WTC11 (cell line): ENCODE measurements at regions not wholly inside any gene's neighbourhood (a gene's known extent, or its start where the extent isn't known, plus 50 kb on each side); places are given as distances from the start of the nearest gene placed in this dataset.

Experiments
- E2F4 ChIP-seq: sonication (generic); formaldehyde crosslinking; IDR thresholded peaks from 2 replicates; pipeline ENCODE4 v1.8.1; 2022; ENCODE audit warnings: low read depth, mild to moderate bottlenecking, moderate library complexity, missing genetic modification reagents, borderline replicate concordance
- FOXJ3 ChIP-seq: sonication (generic); formaldehyde crosslinking; IDR thresholded peaks from 2 replicates; pipeline ENCODE4 v1.9.0; 2021; ENCODE audit warnings: missing genetic modification reagents, mild to moderate bottlenecking, borderline replicate concordance
- NR2C2 ChIP-seq: sonication (generic); formaldehyde crosslinking; IDR thresholded peaks from 2 replicates; pipeline ENCODE4 v1.8.0; 2022; ENCODE audit warnings: mild to moderate bottlenecking, missing genetic modification reagents
- USF2 ChIP-seq: sonication (generic); formaldehyde crosslinking; IDR thresholded peaks from 2 replicates; pipeline ENCODE4 v1.8.1; 2023; ENCODE audit warnings: mild to moderate bottlenecking, missing genetic modification reagents, moderate library complexity
- TF ChIP-seq, protein P1 (sequence below): fragments of 200-600 bp; IDR thresholded peaks from 2 replicates; pipeline ENCODE4 v1.8.0; 2022; ENCODE audit warnings: antibody characterized with exemption
- TF ChIP-seq, protein P2 (sequence below): sonication (generic); formaldehyde crosslinking; conservative IDR thresholded peaks from 2 replicates; pipeline ENCODE4 v1.8.1; 2022; ENCODE audit warnings: mild to moderate bottlenecking, missing genetic modification reagents

DNA sequence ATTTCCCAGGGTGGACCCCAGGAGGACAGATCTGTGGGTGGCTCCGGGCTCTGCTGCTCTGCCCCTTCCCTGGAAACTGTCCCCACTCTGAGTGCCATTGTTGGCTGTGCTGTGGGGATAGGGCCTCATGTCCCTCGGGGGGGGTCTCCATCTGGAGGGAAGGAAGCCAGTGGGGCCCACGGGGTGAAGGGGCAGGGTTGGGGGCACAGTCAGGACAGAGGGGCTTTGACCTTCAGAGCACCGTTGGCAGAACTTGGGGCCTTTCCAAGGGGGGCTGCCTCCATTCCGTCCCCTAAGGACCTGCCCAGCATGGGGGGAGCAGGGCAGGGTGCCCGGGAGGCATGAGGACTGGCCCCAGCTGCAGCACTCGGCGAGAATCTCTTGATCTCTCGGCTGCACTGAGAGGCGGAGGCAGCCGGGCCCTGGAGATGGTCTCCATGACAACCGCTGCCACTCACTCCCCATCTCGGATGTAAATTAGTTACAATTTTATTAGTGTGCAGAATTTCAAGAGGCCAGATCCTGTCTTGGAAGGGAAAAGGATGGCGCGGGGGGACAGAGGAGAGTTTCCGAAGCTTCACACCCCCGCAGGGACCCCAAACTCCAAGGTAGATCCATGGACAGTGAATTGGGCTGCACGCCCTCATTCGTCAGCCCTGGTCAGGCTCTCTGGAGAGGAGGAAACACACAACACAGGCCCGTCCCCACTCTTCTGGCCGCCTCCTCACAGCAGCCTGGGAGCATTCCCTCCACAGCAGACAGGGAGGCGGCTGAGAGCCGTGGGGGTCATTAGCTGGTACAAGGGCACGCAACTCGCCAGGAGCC, 216.2 kb upstream of the IER5L start:
- TF ChIP-seq USF2 (no peak), FOXJ3 (no peak), E2F4 (CRISPR knock-in tag) (no peak), NR2C2 (CRISPR knock-in tag) (no peak)
- TF ChIP-seq, protein P1, sequence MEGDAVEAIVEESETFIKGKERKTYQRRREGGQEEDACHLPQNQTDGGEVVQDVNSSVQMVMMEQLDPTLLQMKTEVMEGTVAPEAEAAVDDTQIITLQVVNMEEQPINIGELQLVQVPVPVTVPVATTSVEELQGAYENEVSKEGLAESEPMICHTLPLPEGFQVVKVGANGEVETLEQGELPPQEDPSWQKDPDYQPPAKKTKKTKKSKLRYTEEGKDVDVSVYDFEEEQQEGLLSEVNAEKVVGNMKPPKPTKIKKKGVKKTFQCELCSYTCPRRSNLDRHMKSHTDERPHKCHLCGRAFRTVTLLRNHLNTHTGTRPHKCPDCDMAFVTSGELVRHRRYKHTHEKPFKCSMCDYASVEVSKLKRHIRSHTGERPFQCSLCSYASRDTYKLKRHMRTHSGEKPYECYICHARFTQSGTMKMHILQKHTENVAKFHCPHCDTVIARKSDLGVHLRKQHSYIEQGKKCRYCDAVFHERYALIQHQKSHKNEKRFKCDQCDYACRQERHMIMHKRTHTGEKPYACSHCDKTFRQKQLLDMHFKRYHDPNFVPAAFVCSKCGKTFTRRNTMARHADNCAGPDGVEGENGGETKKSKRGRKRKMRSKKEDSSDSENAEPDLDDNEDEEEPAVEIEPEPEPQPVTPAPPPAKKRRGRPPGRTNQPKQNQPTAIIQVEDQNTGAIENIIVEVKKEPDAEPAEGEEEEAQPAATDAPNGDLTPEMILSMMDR: no peak
- TF ChIP-seq, protein P2, sequence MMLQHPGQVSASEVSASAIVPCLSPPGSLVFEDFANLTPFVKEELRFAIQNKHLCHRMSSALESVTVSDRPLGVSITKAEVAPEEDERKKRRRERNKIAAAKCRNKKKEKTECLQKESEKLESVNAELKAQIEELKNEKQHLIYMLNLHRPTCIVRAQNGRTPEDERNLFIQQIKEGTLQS (CRISPR knock-in tag): no peak
